ENCODE measurements at regions not wholly inside any gene's neighbourhood (a gene's known extent, or its start where the extent isn't known, plus 50 kb on each side); places are given as distances from the start of the nearest gene placed in this dataset.
"Not testable (repeated sequence)": the region's sequence is repeated elsewhere in the genome, so short reads cannot be mapped to it uniquely, and the experiment has no call there.

DNA sequence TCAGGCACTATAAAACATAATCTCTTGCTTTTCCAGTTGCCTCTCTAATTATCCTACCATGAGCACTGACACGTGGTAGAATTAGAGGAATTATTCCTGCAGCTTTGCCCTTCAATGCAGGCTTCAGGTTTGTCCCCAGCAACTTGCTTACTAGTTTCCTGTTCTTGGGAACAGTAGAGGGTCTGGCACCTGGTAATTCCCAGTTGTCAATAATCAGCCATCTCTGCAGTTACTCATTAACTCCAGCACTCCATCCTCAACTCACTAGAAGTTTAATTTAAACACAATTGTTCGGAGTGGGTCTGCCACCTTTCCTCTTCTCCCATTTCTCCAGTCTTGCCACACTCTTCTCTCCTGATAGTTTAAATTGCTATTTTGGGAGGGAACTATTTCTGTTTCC lies 324.3 kb upstream of the KIAA1217 start:
- DNase-seq: no peak

- DNase-seq: no peak
Observed at GRCh38 chr10:23885853-23886252, 323.1 kb upstream of the KIAA1217 start.

GRCh38 chr10:23886355-23886754 lies 322.6 kb upstream of the KIAA1217 start:
- DNase-seq: no peak

GRCh38 chr10:23891301-23891700 lies 317.6 kb upstream of the KIAA1217 start:
- no peak for DNase-seq

GRCh38 chr10:23892296-23892695 lies 316.6 kb upstream of the KIAA1217 start:
- DNase-seq: no peak

GRCh38 chr10:23897267-23897666 lies 311.7 kb upstream of the KIAA1217 start:
- no peak for DNase-seq

GRCh38 chr10:23897861-23898260 lies 311.1 kb upstream of the KIAA1217 start:
- DNase-seq: no peak

GRCh38 chr10:23899166-23899565 lies 309.8 kb upstream of the KIAA1217 start:
- no peak for DNase-seq

DNA sequence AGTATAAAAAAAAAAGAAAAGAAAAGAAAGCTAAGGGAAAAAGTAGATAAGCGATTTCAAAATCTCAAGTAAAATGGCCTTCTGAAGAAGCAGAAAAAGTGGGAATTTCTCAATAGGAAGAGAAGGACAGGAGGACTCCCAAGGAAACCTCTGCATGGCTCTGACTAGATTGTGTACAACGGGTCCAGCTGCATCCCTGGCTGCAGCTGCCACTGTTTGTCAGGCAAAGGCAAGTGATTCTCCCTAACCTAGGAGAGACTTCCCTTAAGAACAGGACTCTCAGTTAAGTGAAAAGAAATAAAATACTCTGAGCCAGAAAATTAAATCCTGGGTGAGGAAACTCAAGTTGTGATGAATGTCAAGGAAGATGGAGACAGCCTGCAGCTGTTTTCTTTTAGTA lies 298.6 kb upstream of the KIAA1217 start:
- no peak for DNase-seq

- DNase-seq: no peak
Observed at GRCh38 chr10:23912884-23913404, 296.0 kb upstream of the KIAA1217 start.

DNA sequence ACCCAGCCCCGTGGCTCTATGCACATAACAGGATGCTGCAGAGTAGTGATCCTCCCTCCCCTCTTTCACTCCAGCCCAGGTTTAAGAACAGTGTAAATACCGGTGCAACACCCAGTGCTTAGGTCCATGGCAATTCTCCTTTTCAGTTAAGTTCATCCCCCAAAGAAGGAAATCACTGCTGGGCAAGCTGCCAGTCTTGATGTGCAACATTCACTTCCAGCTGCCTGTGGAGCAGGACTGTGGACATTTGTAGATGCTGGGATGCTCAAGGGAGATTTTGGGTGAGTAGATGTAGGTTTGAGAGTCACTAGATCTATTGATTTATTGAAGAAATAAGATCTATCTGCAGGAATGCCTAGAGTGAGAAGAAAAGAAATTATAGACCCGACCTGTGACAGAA lies 294.3 kb upstream of the KIAA1217 start:
- no peak for DNase-seq

DNA sequence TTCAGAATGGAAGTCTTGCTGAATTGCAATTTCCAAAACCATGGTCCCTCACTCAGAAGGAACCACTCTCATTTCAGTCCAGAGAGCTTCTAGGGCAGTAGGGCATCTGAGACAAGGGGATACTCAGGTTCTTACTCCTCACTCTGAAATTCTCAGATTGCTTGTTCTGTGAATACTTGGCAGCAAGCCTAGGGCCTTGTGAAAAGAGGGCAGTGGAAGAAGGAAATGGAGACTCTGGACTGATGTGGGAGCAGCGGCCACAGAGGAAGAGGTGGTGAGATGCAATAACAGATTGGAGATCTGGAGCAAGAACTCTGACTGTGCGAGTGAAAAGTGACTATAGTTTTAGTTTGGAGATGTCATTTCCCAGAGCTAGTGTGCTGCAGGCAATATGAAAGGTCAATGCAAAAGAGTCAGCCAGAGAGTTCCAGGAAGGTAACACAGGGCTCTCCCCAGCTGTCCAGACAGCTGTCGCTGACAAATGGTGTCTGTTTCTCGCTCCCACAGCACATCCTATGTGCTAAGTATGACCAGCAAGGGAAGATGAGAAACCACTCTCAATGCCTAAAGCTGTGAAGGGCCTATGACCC lies 291.6 kb upstream of the KIAA1217 start:
- DNase-seq: no peak

GRCh38 chr10:23918090-23918723 lies 290.7 kb upstream of the KIAA1217 start:
- no peak for DNase-seq

DNA sequence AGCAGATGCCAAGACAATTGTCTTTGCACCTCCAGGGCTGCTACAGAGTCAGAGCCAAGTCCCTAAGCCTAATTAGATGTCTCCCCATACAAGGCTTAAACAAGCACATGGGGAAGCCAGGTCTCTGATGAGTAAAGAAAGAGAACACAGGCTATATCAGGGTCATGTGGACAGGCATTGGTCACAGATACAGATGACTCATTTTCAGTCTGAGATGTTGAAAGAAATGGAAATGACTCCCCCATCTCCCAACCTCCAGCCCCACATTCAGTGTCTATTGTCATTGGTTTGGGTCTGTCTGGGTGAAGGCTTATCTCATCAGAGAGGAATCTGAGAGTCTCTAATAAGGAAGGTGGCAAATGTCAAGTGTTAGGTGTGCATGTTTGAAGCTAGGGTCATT lies 290.1 kb upstream of the KIAA1217 start:
- no peak for DNase-seq

GRCh38 chr10:23927576-23928325 lies 281.2 kb upstream of the KIAA1217 start:
- DNase-seq: no peak

DNA sequence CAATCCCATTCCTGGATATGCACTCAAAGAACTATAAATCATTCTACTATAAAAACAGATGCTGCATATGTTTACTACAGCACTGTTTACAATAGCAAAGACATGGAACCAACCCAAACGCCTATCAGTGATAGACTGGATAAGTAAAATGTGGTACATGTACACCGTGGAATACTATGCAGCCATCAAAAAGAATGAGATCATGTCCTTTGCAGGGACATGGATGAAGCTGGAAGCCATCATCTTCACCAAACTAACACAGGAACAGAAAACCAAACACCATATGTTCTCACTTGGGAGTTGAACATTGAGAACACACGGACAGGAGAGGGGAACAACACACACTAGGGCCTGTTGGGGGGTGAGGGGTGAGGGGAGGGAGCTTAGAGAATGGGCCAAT lies 274.9 kb upstream of the KIAA1217 start:
- not testable (repeated sequence) for DNase-seq

- DNase-seq: no peak
Observed at GRCh38 chr10:23945845-23946244, 263.1 kb upstream of the KIAA1217 start.

GRCh38 chr10:23951841-23952240 lies 257.1 kb upstream of the KIAA1217 start:
- DNase-seq: no peak

- no peak for DNase-seq
Observed at GRCh38 chr10:23955456-23956225, 253.3 kb upstream of the KIAA1217 start.

DNA sequence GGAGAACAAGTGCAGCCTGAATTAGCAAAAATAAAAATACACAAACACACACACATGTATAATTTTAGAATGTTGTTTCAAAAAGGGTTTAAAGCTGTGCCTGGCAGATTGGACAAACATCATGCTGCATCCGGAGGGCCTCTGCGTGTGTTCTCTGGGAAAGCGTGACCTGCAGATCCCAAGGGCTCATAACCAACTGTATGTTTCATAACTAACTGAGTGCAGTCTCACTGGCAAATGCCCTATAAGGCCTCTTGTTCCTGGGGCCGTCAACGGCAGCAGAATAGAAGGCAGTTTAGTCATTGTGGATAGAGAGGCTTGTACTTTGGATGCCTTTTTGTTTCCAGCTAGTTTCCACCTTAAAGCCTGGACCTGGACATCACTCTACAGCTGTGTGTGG lies 243.8 kb upstream of the KIAA1217 start:
- DNase-seq: no peak

DNA sequence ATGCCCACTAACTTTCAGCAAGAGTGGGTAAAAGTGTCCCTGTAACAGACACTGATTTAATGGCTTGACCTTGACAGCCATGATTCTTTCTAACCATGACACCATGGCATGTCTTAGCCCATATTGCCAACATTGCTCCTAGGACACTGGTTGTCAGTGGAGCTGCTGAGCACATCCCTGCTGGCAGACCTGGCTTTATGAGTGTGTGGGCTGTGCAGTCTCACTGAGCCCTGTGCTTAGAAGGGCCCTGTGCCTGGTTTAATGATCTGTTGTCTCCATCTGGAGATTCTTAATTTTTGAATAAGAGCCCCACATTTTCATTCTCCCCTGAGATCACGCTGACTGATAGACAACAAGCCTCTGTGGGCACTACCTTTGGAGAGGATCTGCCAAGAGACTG lies 243.1 kb upstream of the KIAA1217 start:
- no peak for DNase-seq

GRCh38 chr10:23966504-23967051 lies 242.4 kb upstream of the KIAA1217 start:
- no peak for DNase-seq

DNA sequence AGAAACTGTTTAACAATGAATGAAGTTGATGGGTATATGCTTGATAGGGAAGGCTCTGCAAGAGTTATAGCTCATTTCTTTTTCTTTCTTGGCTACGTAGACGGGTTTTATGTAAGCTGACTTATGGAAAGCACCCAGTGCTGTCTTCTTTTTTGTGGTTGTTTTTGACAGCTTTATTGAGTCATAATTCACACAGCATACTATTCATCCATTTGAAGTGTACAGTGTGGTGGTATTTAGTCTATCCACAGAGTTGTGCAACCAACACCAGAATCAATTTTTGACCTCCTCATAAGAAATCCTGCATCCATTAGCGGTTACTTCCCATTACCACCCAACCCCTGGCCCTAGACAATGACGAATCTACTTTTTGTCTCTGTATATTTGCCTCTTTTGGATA lies 240.6 kb upstream of the KIAA1217 start:
- no peak for DNase-seq
